ENCODE measurements at regions not wholly inside any gene's neighbourhood (a gene's known extent, or its start where the extent isn't known, plus 50 kb on each side); places are given as distances from the start of the nearest gene placed in this dataset.

DNA sequence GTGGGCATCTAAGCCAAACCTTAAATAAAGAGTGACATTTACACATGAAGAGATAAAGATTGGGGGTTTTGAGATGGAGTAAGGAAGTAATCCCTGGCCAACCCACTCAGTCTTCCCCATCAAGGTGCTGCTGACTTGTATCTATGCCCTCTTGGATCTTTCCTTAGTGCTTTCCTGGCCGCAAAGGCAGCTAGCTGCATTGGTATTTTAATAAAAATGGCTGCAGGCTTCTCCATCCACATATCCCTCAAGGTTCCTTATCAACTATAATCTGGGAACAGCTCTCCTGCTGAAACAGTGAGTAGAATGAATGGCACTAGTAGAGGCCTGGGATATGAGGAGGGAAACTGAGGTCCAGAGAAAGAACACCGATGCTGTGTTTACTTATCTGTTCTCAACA is 122.2 kb upstream of the ANKRD28 start:
- TF ChIP-seq EZH2phosphoT487 (IDR thresholded peaks at IDR 0.05; ENCODE audit: insufficient read depth, low read depth) (no peak), EZH2 (IDR thresholded peaks at IDR 0.05; ENCODE audit: insufficient read depth, poor library complexity, severe bottlenecking) (no peak)

Data from GM23248 (cell line).